OCI-LY7 (cell line): ENCODE measurements at regions not wholly inside any gene's neighbourhood (a gene's known extent, or its start where the extent isn't known, plus 50 kb on each side); places are given as distances from the start of the nearest gene placed in this dataset.

Experiments
- BruUV-seq: library from RNA; stranded (reverse); fragments of 400-500 nt; replicated peaks from 2 replicates; lab custom pipeline; 2021; lab: Mats Ljungman, UMichigan
- CTCF ChIA-PET: fragments of 300-600 bp; sonication (Branson Sonifier 250); formaldehyde crosslinking; loops from one replicate; lab custom pipeline; 2022; ENCODE audit warnings: antibody characterized with exemption; ENCODE audit not compliant: unreplicated experiment; lab: Charles Lee
- POLR2A ChIA-PET: fragments of 300-600 bp; sonication (Branson Sonifier 250); formaldehyde crosslinking; loops from one replicate; lab custom pipeline; 2022; ENCODE audit warnings: antibody characterized with exemption; lab: Charles Lee
- DNase-seq: peaks from one replicate; pipeline ENCODE4 v3.0.0-alpha.2; 2015; ENCODE audit warnings: low spot score
- H2AFZ ChIP-seq: fragments of 200-600 bp; sonication (generic), shearing (Covaris generic); 2 replicates; pipeline ENCODE4 v1.6.1; 2014; ENCODE audit warnings: mild to moderate bottlenecking, antibody characterized with exemption, low read length, moderate library complexity
- H3K27ac ChIP-seq: fragments of 200-600 bp; sonication (generic); 2 replicates; pipeline ENCODE4 v1.5.1; 2014; ENCODE audit warnings: mixed run types, low read depth, mild to moderate bottlenecking, moderate library complexity, low read length, inconsistent platforms; ENCODE audit not compliant: poor library complexity, severe bottlenecking
- H3K36me3 ChIP-seq: fragments of 200-600 bp; sonication (generic); 2 replicates; pipeline ENCODE4 v1.6.1; 2014; ENCODE audit warnings: mild to moderate bottlenecking, antibody characterized with exemption, low read length, moderate library complexity, mixed read lengths; ENCODE audit not compliant: insufficient read depth
- H3K4me1 ChIP-seq: fragments of 200-600 bp; sonication (generic); 2 replicates; pipeline ENCODE4 v1.5.1; 2014; ENCODE audit warnings: mild to moderate bottlenecking, low read length; ENCODE audit not compliant: insufficient read depth, poor library complexity, severe bottlenecking
- H3K4me2 ChIP-seq: fragments of 200-600 bp; sonication (generic); 2 replicates; pipeline ENCODE4 v1.6.1; 2014; ENCODE audit warnings: mild to moderate bottlenecking, low read length
- H3K4me3 ChIP-seq: fragments of 200-600 bp; sonication (generic); 2 replicates; pipeline ENCODE4 v1.5.1; 2014; ENCODE audit warnings: mild to moderate bottlenecking, low read depth, low read length; ENCODE audit not compliant: poor library complexity, severe bottlenecking
- H3K79me2 ChIP-seq: fragments of 200-600 bp; sonication (generic); 2 replicates; pipeline ENCODE4 v1.6.1; 2016; ENCODE audit warnings: low read depth, mild to moderate bottlenecking, low read length, moderate library complexity, mixed read lengths; ENCODE audit not compliant: insufficient read depth
- H3K9me2 ChIP-seq: fragments of 200-600 bp; sonication (generic); 2 replicates; pipeline ENCODE4 v1.6.1; 2016; ENCODE audit warnings: mild to moderate bottlenecking, low read length, mixed read lengths; ENCODE audit not compliant: insufficient read depth
- H3K9me3 ChIP-seq: fragments of 200-600 bp; sonication (generic); 2 replicates; pipeline ENCODE4 v1.6.1; 2014; ENCODE audit warnings: mild to moderate bottlenecking, mixed run types, low read length, mixed read lengths
- H4K20me1 ChIP-seq: fragments of 200-600 bp; sonication (generic); 2 replicates; pipeline ENCODE4 v1.6.1; 2014; ENCODE audit warnings: mild to moderate bottlenecking, antibody characterized with exemption, low read length, moderate library complexity, mixed read lengths; ENCODE audit not compliant: insufficient read depth
- CTCF ChIP-seq: fragments of 200-600 bp; sonication (generic); conservative IDR thresholded peaks from 2 replicates; pipeline ENCODE4 v1.5.1; 2014; ENCODE audit warnings: mild to moderate bottlenecking, antibody characterized with exemption, low read length, moderate library complexity, mixed read lengths
- EZH2phosphoT487 ChIP-seq: fragments of 200-600 bp; sonication (generic); IDR thresholded peaks from 2 replicates; pipeline ENCODE4 v1.6.1; 2018; ENCODE audit warnings: low read depth, borderline replicate concordance, mild to moderate bottlenecking, mixed run types, antibody characterized with exemption, low read length, moderate library complexity, mixed read lengths
- intact Hi-C: fragments of 100-400 bp; cut with micrococcal nuclease; formaldehyde crosslinking; loops from one replicate; pipeline ENCODE4 v1.10.0; 2022; ENCODE audit not compliant: unreplicated experiment

- no TSS peak for BruUV-seq
- no peaks in the 10 kb centered on the region for H3K9me3 ChIP-seq
- no peak overlapping the region for H2AFZ ChIP-seq
- no peak overlapping the region for H3K4me2 ChIP-seq
- no peak overlapping the region for H3K27ac ChIP-seq
- ChIA-PET CTCF (no interaction called here), POLR2A (interaction anchor here (1.8 kb wide), 1 partner anchor 8 kb away, joined by 5 read pairs; no protein-coding TSS in a partner anchor)
- H3K4me1 ChIP-seq = peaks cover 3% of the 10 kb centered on the region
- TF ChIP-seq CTCF = no peak
- no peak for TF ChIP-seq EZH2phosphoT487
- H3K36me3 ChIP-seq = no peaks in the 10 kb centered on the region
- no peak overlapping the region for H3K4me3 ChIP-seq
- intact Hi-C loops = no loop called here
- H3K9me2 ChIP-seq = no peaks in the 10 kb centered on the region
- DNase-seq = no peak
- no peaks in the 10 kb centered on the region for H3K79me2 ChIP-seq
- H4K20me1 ChIP-seq = no peaks in the 10 kb centered on the region
Measured at GRCh38 chr11:111012491-111012890, 233.0 kb upstream of the POU2AF2 start.

GRCh38 chr11:111011275-111011594 is 234.3 kb upstream of the POU2AF2 start:
- H3K36me3 ChIP-seq = no peaks in the 10 kb centered on the region
- no peaks in the 10 kb centered on the region for H4K20me1 ChIP-seq
- no TSS peak for BruUV-seq
- no peak overlapping the region for H3K4me3 ChIP-seq
- H3K9me2 ChIP-seq = no peaks in the 10 kb centered on the region
- no peak for TF ChIP-seq CTCF
- no peak for TF ChIP-seq EZH2phosphoT487
- no peak overlapping the region for H2AFZ ChIP-seq
- no peak overlapping the region for H3K4me2 ChIP-seq
- ChIA-PET POLR2A (interaction anchor here (0.6 to 1.8 kb wide), 3 partner anchors 10 to 331 kb away, joined by 3 to 5 read pairs (median 3); no protein-coding TSS in a partner anchor), CTCF (no interaction called here)
- H3K9me3 ChIP-seq = no peaks in the 10 kb centered on the region
- H3K4me1 ChIP-seq = peaks cover 15% of the 10 kb centered on the region
- no peak for DNase-seq
- no peak overlapping the region for H3K27ac ChIP-seq
- H3K79me2 ChIP-seq = no peaks in the 10 kb centered on the region
- intact Hi-C loops = no loop called here

GRCh38 chr11:111010391-111011274 is 234.9 kb upstream of the POU2AF2 start:
- 0 out of 2 replicates have a peak overlapping the region, but pooled peaks have one; percentile 24 for H2AFZ ChIP-seq
- intact Hi-C loops = no loop called here
- ChIA-PET POLR2A (interaction anchor here (0.6 to 1.8 kb wide), 3 partner anchors 10 to 331 kb away, joined by 3 to 5 read pairs (median 3); no protein-coding TSS in a partner anchor), CTCF (no interaction called here)
- H3K27ac ChIP-seq = no peak overlapping the region
- no peaks in the 10 kb centered on the region for H3K79me2 ChIP-seq
- H3K36me3 ChIP-seq = no peaks in the 10 kb centered on the region
- no peaks in the 10 kb centered on the region for H3K9me3 ChIP-seq
- H3K9me2 ChIP-seq = no peaks in the 10 kb centered on the region
- no peak for DNase-seq
- peaks cover 21% of the 10 kb centered on the region for H3K4me1 ChIP-seq
- no peak overlapping the region for H3K4me3 ChIP-seq
- BruUV-seq = no TSS peak
- H3K4me2 ChIP-seq = no peak overlapping the region
- no peaks in the 10 kb centered on the region for H4K20me1 ChIP-seq
- TF ChIP-seq CTCF (no peak), EZH2phosphoT487 (no peak)
